GM18870 (cell line): ENCODE measurements at regions not wholly inside any gene's neighbourhood (a gene's known extent, or its start where the extent isn't known, plus 50 kb on each side); places are given as distances from the start of the nearest gene placed in this dataset.

Experiments
- ATAC-seq: cut with Tn5 transposase; IDR thresholded peaks from one replicate; pipeline ENCODE4 v1.9.1; 2021; ENCODE audit warnings: moderate library complexity; ENCODE audit not compliant: unreplicated experiment

- ATAC-seq, result no peak
Observed at GRCh38 chr4:143055997-143056396, 128.7 kb upstream of the USP38 start.

- ATAC-seq, result no peak
Observed at GRCh38 chr4:143071351-143071750, 113.4 kb upstream of the USP38 start.

- no peak for ATAC-seq
Observed at GRCh38 chr4:143076723-143077122, 108.0 kb upstream of the USP38 start.

- no peak for ATAC-seq
Observed at GRCh38 chr4:143082701-143083100, 102.0 kb upstream of the USP38 start.

GRCh38 chr4:143083756-143084472 is 100.8 kb upstream of the USP38 start:
- ATAC-seq, result no peak

- ATAC-seq, result no peak
Observed at GRCh38 chr4:143084566-143084965, 100.2 kb upstream of the USP38 start.

GRCh38 chr4:143085224-143085623 is 99.5 kb upstream of the USP38 start:
- no peak for ATAC-seq

GRCh38 chr4:143085659-143086058 is 99.1 kb upstream of the USP38 start:
- ATAC-seq, result no peak

GRCh38 chr4:143089291-143089690 is 95.4 kb upstream of the USP38 start:
- no peak for ATAC-seq

- ATAC-seq, result no peak
Observed at GRCh38 chr4:143089847-143090246, 94.9 kb upstream of the USP38 start.

- no peak for ATAC-seq
Observed at GRCh38 chr4:143091862-143092261, 92.9 kb upstream of the USP38 start.

- no peak for ATAC-seq
Observed at GRCh38 chr4:143095447-143095846, 89.3 kb upstream of the USP38 start.

GRCh38 chr4:143097751-143098150 is 87.0 kb upstream of the USP38 start:
- ATAC-seq, result no peak

GRCh38 chr4:143099693-143100092 is 85.0 kb upstream of the USP38 start:
- no peak for ATAC-seq

GRCh38 chr4:143109376-143109775 is 75.3 kb upstream of the USP38 start:
- ATAC-seq, result no peak

- no peak for ATAC-seq
Observed at GRCh38 chr4:143118663-143119062, 66.1 kb upstream of the USP38 start.

- ATAC-seq, result no peak
Observed at GRCh38 chr4:143127621-143128020, 57.1 kb upstream of the USP38 start.

GRCh38 chr4:143133977-143134376 is 50.7 kb upstream of the USP38 start:
- ATAC-seq, result no peak
